Testis (tissue), 2 donors: ENCODE measurements at regions not wholly inside any gene's neighbourhood (a gene's known extent, or its start where the extent isn't known, plus 50 kb on each side); places are given as distances from the start of the nearest gene placed in this dataset.

ENCODE experiments used
- DNase-seq: peaks from one replicate; pipeline ENCODE4 v3.0.0-alpha.2; 2019
- H3K27ac ChIP-seq, 2 donors: fragments of 200-600 bp; sonication (generic); one replicate each; pipeline ENCODE4 v1.5.1; 2019
- H3K27me3 ChIP-seq: fragments of 200-600 bp; sonication (generic); one replicate; pipeline ENCODE4 v1.5.1; 2019
- H3K36me3 ChIP-seq: fragments of 200-600 bp; sonication (generic); one replicate; pipeline ENCODE4 v1.5.1; 2017; ENCODE audit warnings: low read depth; ENCODE audit errors: missing control alignments
- H3K4me1 ChIP-seq: fragments of 200-600 bp; sonication (generic); one replicate; pipeline ENCODE4 v1.5.1; 2019
- H3K4me3 ChIP-seq, 2 donors: fragments of 200-600 bp; sonication (generic); one replicate each; pipeline ENCODE4 v1.5.1; 2017 to 2019
- H3K9me3 ChIP-seq: fragments of 200-600 bp; sonication (generic); one replicate; pipeline ENCODE4 v1.5.1; 2017
- POLR2A ChIP-seq: fragments of 450-650 bp; IDR thresholded peaks from one replicate; pipeline ENCODE4 v1.6.1; 2017; ENCODE audit warnings: antibody characterized with exemption, mild to moderate bottlenecking, moderate library complexity
- WGBS, 2 donors: methylation state at CpG; one replicate each; pipeline ENCODE4 v1.1.5; 2018; 5-methylcytosine and 5-hydroxymethylcytosine counted together
- intact Hi-C: fragments of 100-400 bp; cut with DNase I; formaldehyde crosslinking; loops from one replicate; pipeline ENCODE4 v1.15.1; 2023; ENCODE audit warnings: low total_unique reads
- TF ChIP-seq, protein P1 (sequence below), 3 experiments: fragments of 450-650 bp in 2 of 3; fragments of 200-600 bp in 1 of 3; sonication (generic) in 1 of 3; IDR thresholded peaks; one replicate each; pipeline ENCODE4 v1.5.1; 2016 to 2019; ENCODE audit warnings: antibody characterized with exemption in 3 of 3, mild to moderate bottlenecking in 2 of 3, moderate library complexity in 1 of 3

- 76 to 77% methylated on average over 4 of the region's 4 CpGs for WGBS, 2 donors
- no peak for DNase-seq
- no peaks in the 10 kb centered on the region for H3K4me1 ChIP-seq
- no peaks in the 10 kb centered on the region for H3K27me3 ChIP-seq
- intact Hi-C loops: no loop called here
- no peaks in the 10 kb centered on the region for H3K36me3 ChIP-seq
- no peak overlapping the region for H3K27ac ChIP-seq
- no peaks in the 10 kb centered on the region for H3K9me3 ChIP-seq
- H3K4me3 ChIP-seq: no peak overlapping the region
- TF ChIP-seq, protein P1, sequence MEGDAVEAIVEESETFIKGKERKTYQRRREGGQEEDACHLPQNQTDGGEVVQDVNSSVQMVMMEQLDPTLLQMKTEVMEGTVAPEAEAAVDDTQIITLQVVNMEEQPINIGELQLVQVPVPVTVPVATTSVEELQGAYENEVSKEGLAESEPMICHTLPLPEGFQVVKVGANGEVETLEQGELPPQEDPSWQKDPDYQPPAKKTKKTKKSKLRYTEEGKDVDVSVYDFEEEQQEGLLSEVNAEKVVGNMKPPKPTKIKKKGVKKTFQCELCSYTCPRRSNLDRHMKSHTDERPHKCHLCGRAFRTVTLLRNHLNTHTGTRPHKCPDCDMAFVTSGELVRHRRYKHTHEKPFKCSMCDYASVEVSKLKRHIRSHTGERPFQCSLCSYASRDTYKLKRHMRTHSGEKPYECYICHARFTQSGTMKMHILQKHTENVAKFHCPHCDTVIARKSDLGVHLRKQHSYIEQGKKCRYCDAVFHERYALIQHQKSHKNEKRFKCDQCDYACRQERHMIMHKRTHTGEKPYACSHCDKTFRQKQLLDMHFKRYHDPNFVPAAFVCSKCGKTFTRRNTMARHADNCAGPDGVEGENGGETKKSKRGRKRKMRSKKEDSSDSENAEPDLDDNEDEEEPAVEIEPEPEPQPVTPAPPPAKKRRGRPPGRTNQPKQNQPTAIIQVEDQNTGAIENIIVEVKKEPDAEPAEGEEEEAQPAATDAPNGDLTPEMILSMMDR (IDR thresholded peaks at IDR 0.05): no peak
- TF ChIP-seq POLR2A: no peak
These were observed 404.7 kb upstream of the FAM98A start for GRCh38 chr2:34003795-34004194.

GRCh38 chr2:34001557-34001956, 402.5 kb upstream of the FAM98A start:
- WGBS, 2 donors: 89 to 90% methylated on average over 2 of the region's 2 CpGs
- Histone ChIP-seq H3K4me3 (no peak overlapping the region), H3K27me3 (no peaks in the 10 kb centered on the region), H3K4me1 (no peaks in the 10 kb centered on the region), H3K27ac (no peak overlapping the region), H3K36me3 (no peaks in the 10 kb centered on the region), H3K9me3 (no peaks in the 10 kb centered on the region)
- TF ChIP-seq, protein P1 (IDR thresholded peaks at IDR 0.05): no peak
- no peak for TF ChIP-seq POLR2A
- intact Hi-C loops: no loop called here
- DNase-seq: no peak

GRCh38 chr2:33984131-33984530, 385.0 kb upstream of the FAM98A start:
- no peaks in the 10 kb centered on the region for H3K9me3 ChIP-seq
- intact Hi-C loops: no loop called here
- H3K27ac ChIP-seq: no peak overlapping the region
- no peak for DNase-seq
- no peaks in the 10 kb centered on the region for H3K36me3 ChIP-seq
- TF ChIP-seq, protein P1 (IDR thresholded peaks at IDR 0.05): no peak
- no peak for TF ChIP-seq POLR2A
- WGBS, 2 donors: 49 to 59% methylated on average over 2 of the region's 2 CpGs
- H3K4me1 ChIP-seq: no peaks in the 10 kb centered on the region
- no peak overlapping the region for H3K4me3 ChIP-seq
- H3K27me3 ChIP-seq: no peaks in the 10 kb centered on the region

DNA sequence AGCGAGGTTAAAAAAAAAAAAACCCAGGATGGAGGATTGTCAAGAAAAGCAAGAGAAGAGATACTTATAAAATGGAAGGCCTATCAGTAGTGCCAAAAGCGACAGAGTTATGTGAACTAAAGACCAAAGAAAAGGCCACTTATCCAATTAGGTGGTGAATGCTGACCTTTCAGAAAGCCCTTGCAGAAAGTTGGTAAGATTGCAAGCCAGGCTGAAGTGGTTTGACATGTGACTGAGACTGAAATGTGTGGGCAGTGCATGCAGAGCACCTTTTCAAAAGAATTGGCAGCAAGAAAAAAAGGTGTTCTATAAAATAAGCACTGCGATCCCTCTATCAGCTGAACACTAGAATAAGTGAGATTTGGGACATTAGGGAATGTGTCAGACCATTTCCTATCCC, 379.4 kb upstream of the FAM98A start:
- Histone ChIP-seq H3K36me3 (no peaks in the 10 kb centered on the region), H3K27me3 (no peaks in the 10 kb centered on the region), H3K4me3 (no peak overlapping the region), H3K9me3 (no peaks in the 10 kb centered on the region), H3K4me1 (no peaks in the 10 kb centered on the region), H3K27ac (no peak overlapping the region)
- 52 to 71% methylated on average over 3 of the region's 3 CpGs for WGBS, 2 donors
- TF ChIP-seq POLR2A: no peak
- TF ChIP-seq, protein P1 (IDR thresholded peaks at IDR 0.05): no peak
- intact Hi-C loops: no loop called here
- DNase-seq: no peak

DNA sequence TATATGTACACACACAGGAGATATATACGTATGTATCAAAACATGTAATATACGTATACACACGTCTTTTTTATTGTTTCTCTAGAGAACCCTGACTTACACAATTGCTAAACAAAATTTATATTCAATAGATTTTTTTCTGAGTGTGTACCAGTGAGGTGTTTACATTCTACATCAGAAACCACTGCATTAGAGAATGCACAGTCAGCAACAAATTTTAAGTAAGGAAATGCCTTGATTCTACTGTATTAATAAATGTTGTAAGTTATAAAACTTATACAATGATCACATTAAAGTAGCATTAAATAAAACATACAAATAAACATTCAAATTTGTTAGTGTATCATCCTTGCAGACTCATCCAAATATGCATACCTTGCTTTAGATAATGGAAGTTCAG, 376.4 kb upstream of the FAM98A start:
- H3K4me1 ChIP-seq: no peaks in the 10 kb centered on the region

More for the DNA sequence above, 376.4 kb upstream of the FAM98A start:
- no peaks in the 10 kb centered on the region for H3K27me3 ChIP-seq
- H3K9me3 ChIP-seq: no peaks in the 10 kb centered on the region
- DNase-seq: no peak
- intact Hi-C loops: no loop called here
- no peaks in the 10 kb centered on the region for H3K36me3 ChIP-seq
- 91 to 96% methylated on average over 3 of the region's 3 CpGs for WGBS, 2 donors
- TF ChIP-seq POLR2A: no peak
- TF ChIP-seq, protein P1 (IDR thresholded peaks at IDR 0.05): no peak
- H3K27ac ChIP-seq: no peak overlapping the region
- H3K4me3 ChIP-seq: no peak overlapping the region
